Activated T-cell treated with anti-CD3 and anti-CD28 coated beads for 48 hours (primary cell): ENCODE measurements at regions not wholly inside any gene's neighbourhood (a gene's known extent, or its start where the extent isn't known, plus 50 kb on each side); places are given as distances from the start of the nearest gene placed in this dataset.

Source experiments
- DNase-seq: peaks from one replicate; pipeline ENCODE4 v3.0.0-alpha.2; 2020; ENCODE audit warnings: low read depth

DNA sequence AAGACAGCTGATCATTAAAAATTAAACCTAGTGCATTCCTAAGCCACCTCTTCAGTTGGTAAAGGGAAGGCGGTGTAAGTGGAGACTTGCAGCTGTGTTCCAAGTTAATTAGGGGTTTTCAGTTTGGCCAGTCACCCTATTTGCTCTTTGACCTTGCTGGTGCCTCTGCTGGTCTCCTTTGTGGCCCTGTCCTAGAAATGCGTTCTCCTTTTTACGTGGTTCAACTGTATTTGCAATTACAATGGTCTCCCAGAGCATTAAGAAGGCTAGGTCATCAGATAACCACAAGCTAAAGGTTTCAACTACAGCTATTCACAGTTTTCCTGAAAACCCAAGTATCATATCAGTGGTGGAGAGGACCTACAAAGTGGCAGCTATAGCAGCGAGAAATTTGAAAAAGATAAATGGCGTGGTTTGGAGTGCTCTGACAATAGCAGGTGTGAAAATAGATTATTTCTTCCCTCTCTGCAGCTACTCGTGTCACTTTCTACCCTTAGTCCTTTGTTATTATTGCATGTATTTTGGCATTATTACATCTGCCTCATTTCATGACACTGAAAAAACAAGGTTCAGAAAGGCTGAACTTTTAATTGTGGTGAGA is 203.5 kb upstream of the TBC1D5 start:
- DNase-seq, result no peak

- no peak for DNase-seq
Observed at GRCh38 chr3:17945018-17945798, 202.8 kb upstream of the TBC1D5 start.

- no peak for DNase-seq
Observed at GRCh38 chr3:17942856-17943255, 200.4 kb upstream of the TBC1D5 start.

- DNase-seq, result no peak
Observed at GRCh38 chr3:17941766-17942165, 199.3 kb upstream of the TBC1D5 start.

DNA sequence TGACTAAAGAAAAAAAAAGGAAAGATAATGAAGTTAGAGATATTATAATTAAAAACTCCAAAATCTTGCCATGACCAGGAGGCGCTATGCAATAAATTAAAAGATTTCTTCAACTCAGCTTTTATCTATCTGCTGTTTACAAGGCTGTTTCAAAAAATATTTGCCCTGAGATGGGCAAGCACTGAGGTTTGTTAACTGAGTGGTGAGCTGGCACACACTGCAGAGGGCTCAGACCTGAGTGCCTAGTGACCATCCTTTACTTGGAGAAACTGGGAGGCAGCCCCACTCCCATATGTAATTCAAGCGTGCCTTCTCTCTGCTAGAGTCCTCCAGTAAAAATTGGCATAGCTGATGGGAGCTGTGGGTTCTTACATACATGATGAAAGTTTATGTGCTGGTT is 198.7 kb upstream of the TBC1D5 start:
- no peak for DNase-seq

DNA sequence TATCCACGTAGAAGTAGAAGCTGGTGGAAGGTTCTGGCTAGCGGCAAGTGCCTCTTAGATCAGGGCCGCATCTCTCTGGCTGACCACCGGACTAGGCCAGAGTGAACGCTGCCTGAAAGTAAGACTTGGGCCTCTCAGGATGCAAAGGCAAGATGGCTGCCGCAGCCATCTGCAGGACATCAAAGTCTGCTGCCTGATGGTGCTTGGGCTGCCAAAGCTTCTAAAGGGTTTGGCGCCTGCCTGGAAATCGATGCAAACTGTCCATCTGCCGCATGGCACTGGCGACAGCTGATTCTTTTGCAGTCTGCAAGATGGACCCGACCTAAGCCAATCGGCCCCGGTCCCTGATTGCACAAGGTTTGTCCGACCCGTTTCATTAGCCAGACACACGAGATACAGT is 196.7 kb upstream of the TBC1D5 start:
- no peak for DNase-seq

GRCh38 chr3:17938313-17938712 is 195.9 kb upstream of the TBC1D5 start:
- DNase-seq, result no peak

- DNase-seq, result no peak
Observed at GRCh38 chr3:17936736-17937480, 194.5 kb upstream of the TBC1D5 start.

DNA sequence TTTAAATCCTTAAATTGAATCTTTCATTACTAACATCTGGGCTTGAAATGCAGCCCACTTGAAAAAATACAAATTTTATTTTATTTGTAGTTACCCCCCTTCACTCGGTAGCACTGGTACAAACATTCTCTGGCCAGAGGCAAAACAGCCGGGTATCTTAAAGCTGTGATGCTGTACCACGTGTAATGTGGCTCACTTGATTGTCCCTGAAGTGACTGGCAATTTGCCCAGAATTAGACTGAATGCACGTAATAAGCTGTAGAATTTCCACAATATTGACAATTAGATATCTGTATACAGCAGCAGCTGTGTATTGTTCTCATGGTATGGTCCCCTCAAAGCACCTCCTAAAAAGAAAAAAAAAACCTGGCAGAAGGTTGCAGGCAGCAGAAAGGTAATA is 192.8 kb upstream of the TBC1D5 start:
- no peak for DNase-seq

DNA sequence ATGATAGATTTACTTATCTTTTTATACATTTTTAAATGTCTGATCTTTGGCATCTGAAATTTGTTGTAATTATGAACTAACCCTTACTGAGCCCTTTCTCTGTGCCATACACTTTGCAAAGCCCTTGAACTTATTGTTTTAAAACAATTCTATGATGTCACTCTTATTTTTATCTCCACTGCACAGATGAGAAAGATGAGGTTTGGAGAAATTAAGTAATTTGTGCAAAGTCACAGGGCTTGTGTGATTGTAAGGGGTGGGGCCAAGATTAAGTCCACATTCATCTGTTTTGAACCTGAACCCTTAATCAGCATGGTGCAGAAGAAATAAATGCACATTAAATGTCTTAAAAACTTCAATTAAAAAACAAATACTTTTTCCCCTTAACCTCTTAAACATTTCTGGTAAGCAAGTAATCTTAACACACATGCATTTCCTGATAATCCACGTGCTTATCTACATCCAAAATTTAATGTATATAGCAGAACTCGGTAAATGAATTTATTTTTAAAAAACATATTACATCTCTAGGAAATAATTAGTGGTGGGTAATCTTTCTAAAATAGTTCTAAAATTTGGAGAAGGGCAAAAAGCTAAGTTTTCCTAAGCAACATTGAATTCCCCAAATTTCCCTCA is 189.8 kb upstream of the TBC1D5 start:
- no peak for DNase-seq

DNA sequence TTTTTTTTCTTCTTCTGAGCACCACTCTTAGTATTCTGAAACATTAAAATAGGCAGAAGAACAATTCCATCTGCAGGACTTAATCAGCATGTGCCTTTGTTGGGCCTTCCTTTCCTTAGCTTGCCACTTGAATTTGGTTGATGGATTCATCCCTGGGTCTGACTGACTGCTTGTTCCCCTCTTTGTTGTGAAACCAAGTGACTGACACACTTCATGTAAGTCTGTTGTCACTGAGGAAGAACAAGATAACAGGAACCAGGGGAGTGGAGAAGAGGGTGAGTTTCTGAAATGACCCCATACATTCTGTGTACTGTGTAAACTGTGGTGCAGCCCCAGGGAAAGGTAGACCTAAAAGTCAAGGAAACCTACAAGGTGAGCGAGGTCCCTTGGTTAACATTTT is 188.7 kb upstream of the TBC1D5 start:
- DNase-seq, result no peak

DNA sequence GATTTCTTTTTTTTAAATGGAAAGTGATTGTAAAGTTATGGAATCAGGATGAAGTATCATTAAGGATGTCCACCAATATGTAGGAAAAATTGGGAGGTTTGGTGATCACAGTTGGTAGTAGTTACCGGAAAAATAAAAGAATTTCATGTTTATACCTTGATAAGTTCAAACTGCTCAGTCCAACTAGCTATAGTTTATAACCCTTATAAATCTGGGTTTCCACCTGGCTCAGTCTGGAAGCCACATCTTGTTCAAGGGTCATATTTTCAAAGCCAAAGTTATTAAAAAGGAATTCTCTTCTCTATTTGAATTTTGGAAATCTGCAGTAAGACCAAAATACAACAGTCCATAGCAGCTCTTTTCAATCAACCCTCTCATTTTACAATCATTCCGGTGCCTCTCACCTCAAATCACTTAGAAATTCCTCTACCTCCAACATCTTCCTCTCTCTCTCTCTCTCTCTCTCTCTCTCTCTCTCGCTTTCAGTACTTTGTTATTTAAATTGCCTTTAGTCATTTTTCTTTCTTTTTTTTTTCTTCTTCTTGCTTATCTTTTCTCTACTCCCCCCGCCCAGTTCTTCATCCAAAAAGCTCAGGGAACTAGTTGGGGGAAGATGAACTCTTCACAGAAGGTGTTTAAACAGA is 186.2 kb upstream of the TBC1D5 start:
- DNase-seq, result no peak

GRCh38 chr3:17927036-17927435 is 184.6 kb upstream of the TBC1D5 start:
- DNase-seq, result no peak

- DNase-seq, result no peak
Observed at GRCh38 chr3:17915341-17915740, 172.9 kb upstream of the TBC1D5 start.

- no peak for DNase-seq
Observed at GRCh38 chr3:17913359-17913758, 170.9 kb upstream of the TBC1D5 start.

DNA sequence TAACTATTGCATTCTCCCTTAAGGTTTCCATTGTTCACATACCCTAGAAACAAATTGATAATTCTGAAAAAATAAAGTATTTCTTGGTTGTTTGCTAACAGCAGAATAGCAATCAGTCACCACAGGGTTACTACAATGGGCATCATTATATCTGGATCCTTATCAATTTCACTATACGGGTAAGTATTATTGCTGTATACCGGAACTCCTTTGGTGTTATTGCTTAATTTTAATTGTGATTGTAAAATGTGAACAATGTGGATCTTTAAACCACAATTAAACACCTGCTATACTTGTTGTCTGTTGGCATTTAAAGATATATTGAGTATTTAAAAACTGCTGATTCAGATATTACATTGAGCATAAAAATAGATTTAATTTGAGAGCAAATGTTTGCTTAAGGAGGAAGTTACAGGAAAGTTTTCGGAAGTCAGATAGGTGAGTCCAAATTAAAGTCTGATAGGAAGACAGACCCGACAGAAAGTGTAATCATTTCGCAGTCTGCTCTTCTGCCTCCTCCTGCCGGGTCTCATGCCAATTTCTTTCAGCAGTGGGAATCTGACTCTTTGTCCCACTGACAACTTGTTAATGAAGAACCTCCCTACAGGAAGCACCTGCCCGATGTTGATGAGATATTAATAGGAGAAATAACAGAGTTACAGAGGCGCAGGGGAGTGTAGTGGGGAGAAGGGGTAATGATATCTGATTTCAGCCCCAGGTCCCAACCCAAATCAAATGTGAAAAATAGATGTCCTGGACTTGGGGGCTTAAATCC is 169.7 kb upstream of the TBC1D5 start:
- DNase-seq, result no peak

DNA sequence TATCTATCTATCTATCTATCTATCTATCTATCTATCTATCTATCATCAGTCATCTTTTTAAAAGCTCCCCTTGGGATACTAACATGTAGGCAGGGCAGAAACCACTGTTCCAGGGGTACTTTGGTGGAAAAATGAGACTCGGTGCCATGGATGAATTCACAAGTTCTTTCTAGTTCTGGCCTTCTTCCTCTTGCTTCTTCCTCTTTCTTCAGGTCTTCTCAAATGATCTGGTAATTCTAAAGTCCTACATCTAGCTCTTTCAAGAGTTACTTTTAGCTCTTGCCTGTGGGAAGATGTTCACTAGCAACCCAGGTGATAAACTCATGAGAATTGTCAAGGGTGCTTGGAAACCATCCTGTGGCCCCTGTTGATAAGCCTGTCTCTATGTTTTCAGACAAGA is 168.5 kb upstream of the TBC1D5 start:
- no peak for DNase-seq

GRCh38 chr3:17909714-17910113 is 167.3 kb upstream of the TBC1D5 start:
- DNase-seq, result no peak

GRCh38 chr3:17908399-17909191 is 166.2 kb upstream of the TBC1D5 start:
- no peak for DNase-seq

GRCh38 chr3:17905996-17906395 is 163.6 kb upstream of the TBC1D5 start:
- DNase-seq, result no peak

DNA sequence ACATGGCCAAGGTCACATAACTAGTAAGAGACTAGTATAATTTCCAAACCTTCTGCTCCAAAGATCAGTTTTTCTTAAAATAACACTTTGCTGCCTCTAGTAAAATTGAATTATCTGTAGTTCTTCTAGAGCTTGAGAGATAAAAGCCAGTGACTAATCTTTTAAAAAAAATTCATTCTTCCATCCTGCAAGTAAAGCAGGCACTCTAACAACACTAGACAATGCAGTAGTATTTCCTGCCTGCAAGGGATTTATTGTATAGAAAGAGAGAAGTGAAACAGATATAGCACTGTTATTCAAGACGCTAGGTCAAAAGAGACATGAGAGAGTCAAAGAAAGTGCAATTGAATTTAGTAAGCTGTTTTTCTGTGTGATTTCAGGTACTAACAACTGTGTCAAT is 159.5 kb upstream of the TBC1D5 start:
- DNase-seq, result no peak
